ENCODE measurements at regions not wholly inside any gene's neighbourhood (a gene's known extent, or its start where the extent isn't known, plus 50 kb on each side); places are given as distances from the start of the nearest gene placed in this dataset.

DNA sequence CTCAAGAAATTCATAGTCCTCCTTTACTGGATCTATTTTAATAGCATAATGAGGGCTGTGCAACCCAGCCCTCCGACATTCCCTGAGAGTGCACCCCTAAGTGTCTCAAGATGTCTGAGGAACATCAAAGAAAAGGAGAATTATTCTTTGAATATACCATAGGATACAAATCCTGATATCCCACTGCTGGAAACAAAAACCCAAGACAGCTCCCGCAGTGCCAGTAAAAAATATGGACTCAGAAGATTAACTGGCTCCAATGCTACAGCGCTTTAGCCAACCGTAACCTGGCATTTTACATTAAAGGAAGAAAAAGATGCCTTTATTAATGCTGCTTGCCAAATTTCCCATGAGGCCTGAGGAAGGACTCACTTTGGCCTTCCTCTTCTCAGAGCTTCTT lies 168.4 kb downstream of the TTC32 start:
- Mint-ChIP-seq H3K27ac (no peak overlapping the region), H3K9me3 (ENCODE audit: insufficient read depth) (no peaks in the 10 kb centered on the region), H3K4me3 (no peak overlapping the region), H3K27me3 (peaks cover 5% of the 10 kb centered on the region), H3K4me1 (no peaks in the 10 kb centered on the region)
- DNase-seq (no peak), ATAC-seq (ENCODE audit: low read depth) (no peak)
- 80% methylated on average over 1 of the region's 4 CpGs for WGBS (ENCODE audit: insufficient coverage)
- Histone ChIP-seq H4K20me1 (ENCODE audit: control insufficient read depth, insufficient read depth, low read length, poor library complexity, severe bottlenecking) (no peaks in the 10 kb centered on the region), H2AFZ (ENCODE audit: insufficient read depth, low read depth, low read length, poor library complexity, severe bottlenecking) (no peak overlapping the region), H3K9ac (ENCODE audit: low read length) (no peak overlapping the region), H3K4me1 (ENCODE audit: control insufficient read depth in 2 of 2, insufficient read depth in 2 of 2, low read length in 2 of 2) (no peaks in the 10 kb centered on the region), H3K27ac (ENCODE audit: low read length in 2 of 2) (no peak overlapping the region), H3K36me3 (replicated peaks in 1 of 2; ENCODE audit: control extremely low read depth in 1 of 2, control insufficient read depth in 1 of 2, extremely low read depth in 1 of 2, insufficient read depth in 2 of 2, low read length in 1 of 2) (no peaks in the 10 kb centered on the region), H3K4me3 (ENCODE audit: control extremely low read depth in 1 of 5, extremely low read depth in 1 of 5, insufficient read depth in 1 of 5, low read depth in 2 of 5, low read length in 4 of 5) (no peak overlapping the region), H3K27me3 (replicated peaks in 1 of 4; ENCODE audit: control extremely low read depth in 1 of 4, control insufficient read depth in 3 of 4, insufficient read depth in 4 of 4, low read length in 3 of 4) (peaks cover 0 to 2% (median 0%) of the 10 kb centered on the region in 4 experiments), H3K79me2 (ENCODE audit: control insufficient read depth, insufficient read depth, low read length) (no peaks in the 10 kb centered on the region), H3K9me3 (ENCODE audit: control extremely low read depth in 1 of 3, control insufficient read depth in 2 of 3, insufficient read depth in 1 of 3, low read length in 2 of 3) (no peaks in the 10 kb centered on the region), H3K4me2 (replicated peaks; ENCODE audit: low read depth, low read length, poor library complexity, severe bottlenecking) (no peak overlapping the region)
- POLR2A ChIA-PET, result no interaction called here
- intact Hi-C loops (cut with micrococcal nuclease), result no loop called here
- TF ChIP-seq, protein P1, sequence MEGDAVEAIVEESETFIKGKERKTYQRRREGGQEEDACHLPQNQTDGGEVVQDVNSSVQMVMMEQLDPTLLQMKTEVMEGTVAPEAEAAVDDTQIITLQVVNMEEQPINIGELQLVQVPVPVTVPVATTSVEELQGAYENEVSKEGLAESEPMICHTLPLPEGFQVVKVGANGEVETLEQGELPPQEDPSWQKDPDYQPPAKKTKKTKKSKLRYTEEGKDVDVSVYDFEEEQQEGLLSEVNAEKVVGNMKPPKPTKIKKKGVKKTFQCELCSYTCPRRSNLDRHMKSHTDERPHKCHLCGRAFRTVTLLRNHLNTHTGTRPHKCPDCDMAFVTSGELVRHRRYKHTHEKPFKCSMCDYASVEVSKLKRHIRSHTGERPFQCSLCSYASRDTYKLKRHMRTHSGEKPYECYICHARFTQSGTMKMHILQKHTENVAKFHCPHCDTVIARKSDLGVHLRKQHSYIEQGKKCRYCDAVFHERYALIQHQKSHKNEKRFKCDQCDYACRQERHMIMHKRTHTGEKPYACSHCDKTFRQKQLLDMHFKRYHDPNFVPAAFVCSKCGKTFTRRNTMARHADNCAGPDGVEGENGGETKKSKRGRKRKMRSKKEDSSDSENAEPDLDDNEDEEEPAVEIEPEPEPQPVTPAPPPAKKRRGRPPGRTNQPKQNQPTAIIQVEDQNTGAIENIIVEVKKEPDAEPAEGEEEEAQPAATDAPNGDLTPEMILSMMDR (IDR thresholded peaks at IDR 0.05), result no peak
- no peak for TF ChIP-seq EZH2 (IDR thresholded peaks at IDR 0.05; ENCODE audit: borderline replicate concordance, insufficient read depth, low read depth, low read length, poor library complexity, severe bottlenecking)
- CTCF ChIA-PET, result no interaction called here

- DNase-seq, result no peak
- WGBS (ENCODE audit: insufficient coverage), result 91% methylated on average over 1 of the region's 2 CpGs
- Histone ChIP-seq H3K27me3 (replicated peaks in 1 of 4; ENCODE audit: control extremely low read depth in 1 of 4, control insufficient read depth in 3 of 4, insufficient read depth in 4 of 4, low read length in 3 of 4) (no peaks in the 10 kb centered on the region), H3K36me3 (replicated peaks in 1 of 2; ENCODE audit: control extremely low read depth in 1 of 2, control insufficient read depth in 1 of 2, extremely low read depth in 1 of 2, insufficient read depth in 2 of 2, low read length in 1 of 2) (no peaks in the 10 kb centered on the region), H3K9me3 (ENCODE audit: control extremely low read depth in 1 of 3, control insufficient read depth in 2 of 3, insufficient read depth in 1 of 3, low read length in 2 of 3) (no peaks in the 10 kb centered on the region), H3K9ac (ENCODE audit: low read length) (no peak overlapping the region), H3K4me2 (replicated peaks; ENCODE audit: low read depth, low read length, poor library complexity, severe bottlenecking) (no peak overlapping the region), H4K20me1 (ENCODE audit: control insufficient read depth, insufficient read depth, low read length, poor library complexity, severe bottlenecking) (no peaks in the 10 kb centered on the region), H2AFZ (ENCODE audit: insufficient read depth, low read depth, low read length, poor library complexity, severe bottlenecking) (no peak overlapping the region), H3K4me1 (ENCODE audit: control insufficient read depth in 2 of 2, insufficient read depth in 2 of 2, low read length in 2 of 2) (no peaks in the 10 kb centered on the region), H3K79me2 (ENCODE audit: control insufficient read depth, insufficient read depth, low read length) (no peaks in the 10 kb centered on the region), H3K4me3 (ENCODE audit: control extremely low read depth in 1 of 5, extremely low read depth in 1 of 5, insufficient read depth in 1 of 5, low read depth in 2 of 5, low read length in 4 of 5) (no peak overlapping the region), H3K27ac (ENCODE audit: low read length in 2 of 2) (no peak overlapping the region)
- ChIA-PET CTCF (no interaction called here), POLR2A (no interaction called here)
- no peak for TF ChIP-seq EZH2 (IDR thresholded peaks at IDR 0.05; ENCODE audit: borderline replicate concordance, insufficient read depth, low read depth, low read length, poor library complexity, severe bottlenecking)
- TF ChIP-seq, protein P1 (IDR thresholded peaks at IDR 0.05), result no peak
- H3K4me3 Mint-ChIP-seq, result no peak overlapping the region
- H3K27ac Mint-ChIP-seq, result no peak overlapping the region
- peaks cover 5% of the 10 kb centered on the region for H3K27me3 Mint-ChIP-seq
- ATAC-seq (ENCODE audit: low read depth), result no peak
- no peaks in the 10 kb centered on the region for H3K9me3 Mint-ChIP-seq (ENCODE audit: insufficient read depth)
- H3K4me1 Mint-ChIP-seq, result no peaks in the 10 kb centered on the region
- intact Hi-C loops (cut with micrococcal nuclease), result no loop called here
Measured at GRCh38 chr2:19732255-19732654, 169.5 kb downstream of the TTC32 start.

All from B cell (primary cell).